Nephron progenitor cell (in vitro differentiated cells): ENCODE measurements at regions not wholly inside any gene's neighbourhood (a gene's known extent, or its start where the extent isn't known, plus 50 kb on each side); places are given as distances from the start of the nearest gene placed in this dataset.
"Not testable (repeated sequence)": the region's sequence is repeated elsewhere in the genome, so short reads cannot be mapped to it uniquely, and the experiment has no call there.

Experiments used
- DNase-seq: peaks from one replicate; pipeline ENCODE4 v3.0.0; 2021
- H3K27ac Mint-ChIP-seq: 2 replicates; pipeline ENCODE4 v1.8.0; 2021; ENCODE audit warnings: mild to moderate bottlenecking, moderate library complexity, mixed read lengths
- H3K27me3 Mint-ChIP-seq: 2 replicates; pipeline ENCODE4 v1.8.0; 2021; ENCODE audit warnings: mild to moderate bottlenecking, low read depth, mixed read lengths; ENCODE audit not compliant: poor library complexity
- H3K36me3 Mint-ChIP-seq: 2 replicates; pipeline ENCODE4 v1.8.0; 2021; ENCODE audit warnings: low read depth, mixed read lengths
- H3K4me1 Mint-ChIP-seq: 2 replicates; pipeline ENCODE4 v1.8.0; 2021; ENCODE audit warnings: mixed read lengths
- H3K4me3 Mint-ChIP-seq: 2 replicates; pipeline ENCODE4 v1.8.0; 2021; ENCODE audit warnings: mild to moderate bottlenecking, moderate library complexity, mixed read lengths
- H3K9me3 Mint-ChIP-seq: 2 replicates; pipeline ENCODE4 v1.8.0; 2021; ENCODE audit warnings: mild to moderate bottlenecking, moderate library complexity, mixed read lengths
- CTCF ChIP-seq: fragments of 200-600 bp; sonication (generic); IDR thresholded peaks from 2 replicates; pipeline ENCODE4 v1.5.0; 2021; ENCODE audit warnings: antibody characterized with exemption

- no peaks in the 10 kb centered on the region for H3K36me3 Mint-ChIP-seq
- DNase-seq = no peak
- TF ChIP-seq CTCF = no peak
- H3K9me3 Mint-ChIP-seq = no peaks in the 10 kb centered on the region
- no peak overlapping the region for H3K27ac Mint-ChIP-seq
- no peaks in the 10 kb centered on the region for H3K4me1 Mint-ChIP-seq
- peaks cover 6% of the 10 kb centered on the region for H3K27me3 Mint-ChIP-seq
- no peak overlapping the region for H3K4me3 Mint-ChIP-seq
These were observed 131.9 kb downstream of the BOD1 start for GRCh38 chr5:173484569-173484968.

- not testable (repeated sequence) for H3K4me3 Mint-ChIP-seq, H3K36me3 Mint-ChIP-seq, DNase-seq, H3K27ac Mint-ChIP-seq, H3K4me1 Mint-ChIP-seq, H3K9me3 Mint-ChIP-seq, H3K27me3 Mint-ChIP-seq
These were observed 132.9 kb downstream of the BOD1 start for GRCh38 chr5:173483599-173483998.

- H3K4me1 Mint-ChIP-seq = peaks cover 7% of the 10 kb centered on the region
- no peaks in the 10 kb centered on the region for H3K36me3 Mint-ChIP-seq
- DNase-seq = no peak
- H3K27me3 Mint-ChIP-seq = peaks cover 6% of the 10 kb centered on the region
- H3K27ac Mint-ChIP-seq = no peak overlapping the region
- H3K4me3 Mint-ChIP-seq = no peak overlapping the region
- H3K9me3 Mint-ChIP-seq = no peaks in the 10 kb centered on the region
- TF ChIP-seq CTCF = no peak
These were observed 133.3 kb downstream of the BOD1 start for GRCh38 chr5:173483160-173483559.

- Mint-ChIP-seq H3K4me1 (peaks cover 16% of the 10 kb centered on the region), H3K4me3 (no peak overlapping the region), H3K9me3 (no peaks in the 10 kb centered on the region), H3K27ac (no peak overlapping the region), H3K36me3 (no peaks in the 10 kb centered on the region), H3K27me3 (peaks cover 8% of the 10 kb centered on the region)
- TF ChIP-seq CTCF = no peak
- no peak for DNase-seq
These were observed 134.6 kb downstream of the BOD1 start for GRCh38 chr5:173481821-173482220.

GRCh38 chr5:173480896-173481295 lies 135.6 kb downstream of the BOD1 start:
- peaks cover 8% of the 10 kb centered on the region for H3K27me3 Mint-ChIP-seq

GRCh38 chr5:173479711-173480110 lies 136.7 kb downstream of the BOD1 start:
- H3K4me3 Mint-ChIP-seq = no peak overlapping the region
- no peaks in the 10 kb centered on the region for H3K36me3 Mint-ChIP-seq
- H3K27ac Mint-ChIP-seq = no peak overlapping the region
- no peak for TF ChIP-seq CTCF
- peaks cover 8% of the 10 kb centered on the region for H3K27me3 Mint-ChIP-seq
- H3K4me1 Mint-ChIP-seq = peaks cover 16% of the 10 kb centered on the region
- peaks cover 5% of the 10 kb centered on the region for H3K9me3 Mint-ChIP-seq
- DNase-seq = no peak

More at GRCh38 chr5:173480896-173481295, 135.6 kb downstream of the BOD1 start:
- TF ChIP-seq CTCF = no peak
- H3K27ac Mint-ChIP-seq = no peak overlapping the region
- peaks cover 5% of the 10 kb centered on the region for H3K9me3 Mint-ChIP-seq
- H3K4me1 Mint-ChIP-seq = peaks cover 16% of the 10 kb centered on the region
- H3K36me3 Mint-ChIP-seq = no peaks in the 10 kb centered on the region
- no peak overlapping the region for H3K4me3 Mint-ChIP-seq
- DNase-seq = no peak
